HG03342 (cell line): ENCODE measurements at regions not wholly inside any gene's neighbourhood (a gene's known extent, or its start where the extent isn't known, plus 50 kb on each side); places are given as distances from the start of the nearest gene placed in this dataset.

Source experiments
- ATAC-seq: cut with Tn5 transposase; IDR thresholded peaks from one replicate; pipeline ENCODE4 v1.9.1; 2021; ENCODE audit warnings: mild to moderate bottlenecking, moderate library complexity; ENCODE audit not compliant: unreplicated experiment

DNA sequence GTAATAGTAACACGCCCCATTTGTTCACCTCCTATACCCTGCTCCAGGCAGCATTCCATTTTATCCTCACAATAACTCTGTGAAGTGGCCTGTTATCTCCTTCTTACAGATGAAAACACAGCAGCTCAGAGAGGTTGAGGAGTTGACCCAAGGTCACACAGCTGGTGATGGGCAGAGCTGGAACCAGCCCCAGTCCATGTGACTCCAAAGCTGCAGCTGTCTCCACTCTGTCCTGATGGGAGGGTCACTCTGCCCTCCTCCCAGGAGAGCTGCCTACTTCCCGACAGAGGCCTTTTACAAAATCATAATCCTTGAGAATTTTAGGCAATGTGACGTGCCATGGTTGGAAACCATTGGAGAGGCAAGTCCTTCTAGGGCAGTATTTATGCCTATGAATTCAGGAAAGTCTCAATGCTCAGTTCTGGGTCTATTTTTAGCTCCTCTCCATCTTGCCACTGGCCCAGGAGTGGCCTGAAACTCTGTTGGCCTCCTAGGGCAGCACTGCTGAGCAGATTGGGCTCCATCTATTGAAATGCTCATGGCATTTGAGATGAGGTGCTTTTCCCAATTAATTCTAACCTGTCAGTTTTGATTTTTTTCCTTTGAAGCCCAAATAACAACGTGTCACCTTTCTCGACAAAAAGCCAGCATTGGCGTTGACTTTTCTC is 50.1 kb upstream of the KCNK12 start:
- ATAC-seq: no peak
